ENCODE measurements at regions not wholly inside any gene's neighbourhood (a gene's known extent, or its start where the extent isn't known, plus 50 kb on each side); places are given as distances from the start of the nearest gene placed in this dataset.

- TF ChIP-seq CTCF (IDR thresholded peaks at IDR 0.05) = no peak
- no peak for TF ChIP-seq REST (IDR thresholded peaks at IDR 0.05; ENCODE audit: insufficient read depth in 1 of 2, low read depth in 2 of 2, low read length in 1 of 2)
Observed at GRCh38 chr3:76177610-76178009, 392.3 kb upstream of the ZNF717 start.

All from Panc1 (cell line).